ENCODE measurements at regions not wholly inside any gene's neighbourhood (a gene's known extent, or its start where the extent isn't known, plus 50 kb on each side); places are given as distances from the start of the nearest gene placed in this dataset.
"Not testable (repeated sequence)": the region's sequence is repeated elsewhere in the genome, so short reads cannot be mapped to it uniquely, and the experiment has no call there.

GRCh38 chr13:65946387-65946786, 1283.7 kb downstream of the PCDH9 start:
- DNase-seq (ENCODE audit: low read depth), result no peak

- peak; percentile 60 for DNase-seq (ENCODE audit: low read depth)
Measured at GRCh38 chr13:65943708-65944107, 1286.4 kb downstream of the PCDH9 start.

GRCh38 chr13:65943024-65943423, 1287.1 kb downstream of the PCDH9 start:
- DNase-seq (ENCODE audit: low read depth), result peak; percentile 70

GRCh38 chr13:65940720-65941119, 1289.4 kb downstream of the PCDH9 start:
- DNase-seq (ENCODE audit: low read depth), result no peak

- no peak for DNase-seq (ENCODE audit: low read depth)
Measured at GRCh38 chr13:65937251-65937650, 1292.9 kb downstream of the PCDH9 start.

GRCh38 chr13:65936249-65936648, 1293.9 kb downstream of the PCDH9 start:
- no peak for DNase-seq (ENCODE audit: low read depth)

GRCh38 chr13:65932587-65933239, 1297.4 kb downstream of the PCDH9 start:
- DNase-seq (ENCODE audit: low read depth), result no peak

GRCh38 chr13:65932013-65932412, 1298.1 kb downstream of the PCDH9 start:
- no peak for DNase-seq (ENCODE audit: low read depth)

GRCh38 chr13:65929436-65929835, 1300.7 kb downstream of the PCDH9 start:
- DNase-seq (ENCODE audit: low read depth), result no peak

- DNase-seq (ENCODE audit: low read depth), result no peak
Measured at GRCh38 chr13:65926750-65927171, 1303.4 kb downstream of the PCDH9 start.

- DNase-seq (ENCODE audit: low read depth), result not testable (repeated sequence)
Measured at GRCh38 chr13:65922846-65923245, 1307.3 kb downstream of the PCDH9 start.

- DNase-seq (ENCODE audit: low read depth), result peak; percentile 49
Measured at GRCh38 chr13:65921933-65922332, 1308.2 kb downstream of the PCDH9 start.

- DNase-seq (ENCODE audit: low read depth), result no peak
Measured at GRCh38 chr13:65917731-65918130, 1312.4 kb downstream of the PCDH9 start.

- no peak for DNase-seq (ENCODE audit: low read depth)
Measured at GRCh38 chr13:65915195-65915594, 1314.9 kb downstream of the PCDH9 start.

GRCh38 chr13:65914716-65915115, 1315.4 kb downstream of the PCDH9 start:
- peak; percentile 85 for DNase-seq (ENCODE audit: low read depth)

GRCh38 chr13:65913173-65913572, 1317.0 kb downstream of the PCDH9 start:
- DNase-seq (ENCODE audit: low read depth), result peak; percentile 92

- no peak for DNase-seq (ENCODE audit: low read depth)
Measured at GRCh38 chr13:65912516-65912915, 1317.6 kb downstream of the PCDH9 start.

GRCh38 chr13:65911546-65912193, 1318.5 kb downstream of the PCDH9 start:
- no peak for DNase-seq (ENCODE audit: low read depth)

GRCh38 chr13:65909501-65909900, 1320.6 kb downstream of the PCDH9 start:
- DNase-seq (ENCODE audit: low read depth), result no peak

GRCh38 chr13:65907666-65908525, 1322.2 kb downstream of the PCDH9 start:
- DNase-seq (ENCODE audit: low read depth), result peak; percentile 75

- no peak for DNase-seq (ENCODE audit: low read depth)
Measured at GRCh38 chr13:65901723-65902122, 1328.4 kb downstream of the PCDH9 start.

- DNase-seq (ENCODE audit: low read depth), result no peak
Measured at GRCh38 chr13:65894049-65894448, 1336.1 kb downstream of the PCDH9 start.

- DNase-seq (ENCODE audit: low read depth), result no peak
Measured at GRCh38 chr13:65892859-65893258, 1337.3 kb downstream of the PCDH9 start.

Measured in iris pigment epithelial cell (primary cell).